Amygdala (tissue), 56 donors: ENCODE measurements at regions not wholly inside any gene's neighbourhood (a gene's known extent, or its start where the extent isn't known, plus 50 kb on each side); places are given as distances from the start of the nearest gene placed in this dataset.
"Not testable (repeated sequence)": the region's sequence is repeated elsewhere in the genome, so short reads cannot be mapped to it uniquely, and the experiment has no call there.

Source experiments
- DNase-seq, 56 donors: peaks; one replicate each; lab custom pipeline; 2025; lab: John Stamatoyannopoulos, UW

DNA sequence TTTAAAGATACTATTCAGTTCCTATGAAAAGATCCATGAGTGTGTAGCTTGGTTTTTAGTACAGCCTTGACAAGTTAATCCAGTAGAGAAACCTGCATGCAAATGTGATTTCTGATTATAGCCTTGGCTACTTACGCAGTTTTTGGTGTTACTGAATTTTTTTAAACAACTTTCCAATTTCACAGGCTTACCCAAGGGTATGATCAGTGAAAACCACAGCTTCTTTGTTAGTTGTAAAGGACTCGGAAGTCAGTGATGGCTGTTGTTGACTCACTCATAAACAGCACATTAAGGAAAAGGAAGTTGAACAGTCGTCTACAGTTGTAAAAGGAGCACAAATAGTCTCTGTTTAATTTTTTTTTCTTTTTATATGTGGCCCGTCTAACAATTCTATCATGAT lies 924.6 kb upstream of the ADAMTS5 start:
- DNase-seq: not testable (repeated sequence)

DNA sequence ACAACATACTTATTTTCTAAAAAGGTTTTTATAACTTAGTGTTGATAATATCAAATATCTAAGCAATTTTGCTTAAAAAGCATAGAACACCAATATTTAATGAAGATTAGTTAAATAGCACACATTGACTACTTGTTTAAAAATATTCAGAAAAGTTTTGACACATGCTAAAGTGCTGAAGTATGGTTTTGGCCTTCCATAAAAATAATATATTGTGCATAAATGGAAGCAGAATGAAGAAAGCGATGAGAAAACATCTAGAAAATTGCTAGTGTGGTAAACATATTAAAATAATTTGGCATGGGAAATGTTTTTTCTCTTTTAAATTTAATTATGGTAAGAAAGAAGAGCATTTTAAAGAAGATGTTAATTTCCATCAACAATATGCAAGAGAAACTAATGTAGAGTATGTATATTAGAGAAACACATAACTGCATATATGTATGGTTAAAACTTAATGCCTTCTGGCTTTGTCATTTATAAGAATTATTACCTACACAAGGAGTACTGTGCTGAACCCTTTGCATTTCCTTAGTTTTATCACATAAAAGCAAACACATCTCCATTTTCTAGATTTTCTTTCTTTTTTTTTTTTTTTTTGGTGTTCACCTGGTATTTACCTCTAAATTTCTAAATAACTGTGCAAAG lies 921.0 kb upstream of the ADAMTS5 start:
- not testable (repeated sequence) for DNase-seq

DNA sequence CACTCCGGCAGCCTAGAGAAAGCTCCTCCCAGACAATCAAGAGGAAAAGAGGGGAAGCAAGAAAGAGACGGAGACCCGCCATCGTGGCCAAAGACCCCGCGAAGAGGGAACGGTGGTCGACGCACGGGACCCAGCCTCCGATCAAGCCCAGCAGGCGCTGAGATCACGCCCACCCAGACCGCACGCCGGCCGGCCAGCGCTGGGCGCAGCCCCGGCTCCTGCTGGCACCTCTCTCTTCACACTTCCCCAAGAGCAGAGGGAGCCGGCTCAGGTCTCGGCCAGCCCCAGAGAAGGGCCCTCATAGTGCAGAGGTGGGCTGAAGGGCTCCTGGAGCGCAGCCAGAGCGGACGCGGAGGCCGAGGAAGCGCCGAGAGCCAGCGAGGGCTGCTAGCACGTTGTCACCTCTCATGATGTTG lies 918.4 kb upstream of the ADAMTS5 start:
- no peak for DNase-seq

DNA sequence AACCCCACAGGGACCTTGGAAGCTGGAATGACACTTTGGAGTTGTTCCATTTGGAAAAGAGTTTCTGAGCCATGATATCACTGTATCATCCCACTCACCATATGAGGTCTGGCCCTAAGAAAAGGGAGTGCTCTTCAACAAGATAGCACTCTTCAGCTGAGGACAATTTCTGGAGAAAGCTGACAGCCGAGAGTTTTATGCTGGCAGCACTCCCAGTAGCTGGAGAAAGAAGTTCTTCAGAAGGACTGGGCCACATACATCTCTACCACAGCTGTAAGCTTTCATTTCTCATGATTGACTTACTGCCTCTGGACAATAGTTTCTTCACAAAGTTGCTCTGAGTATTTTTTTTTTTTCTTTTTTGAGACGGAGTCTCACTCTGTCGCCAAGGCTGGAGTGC lies 914.4 kb upstream of the ADAMTS5 start:
- not testable (repeated sequence) for DNase-seq

DNA sequence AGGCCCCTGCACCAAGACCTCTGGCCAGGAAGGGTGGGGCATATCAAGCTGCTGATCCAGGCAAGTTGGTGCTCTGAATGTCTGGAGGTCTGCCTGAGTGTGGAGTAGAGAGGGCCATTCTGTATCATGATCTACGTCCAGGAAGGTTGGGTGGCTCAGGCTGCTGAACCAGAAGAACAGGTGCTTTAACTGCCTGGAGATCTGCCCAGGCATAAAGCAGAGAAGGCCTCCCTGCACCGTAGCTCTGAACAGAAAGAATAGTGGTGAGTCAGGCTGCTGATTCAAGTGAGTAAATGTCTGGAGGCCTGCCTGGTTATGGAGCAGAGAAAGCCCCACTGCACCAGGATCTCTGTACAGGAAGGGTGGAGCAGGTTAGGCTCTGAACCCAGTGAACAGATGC lies 905.5 kb upstream of the ADAMTS5 start:
- DNase-seq: not testable (repeated sequence)

DNA sequence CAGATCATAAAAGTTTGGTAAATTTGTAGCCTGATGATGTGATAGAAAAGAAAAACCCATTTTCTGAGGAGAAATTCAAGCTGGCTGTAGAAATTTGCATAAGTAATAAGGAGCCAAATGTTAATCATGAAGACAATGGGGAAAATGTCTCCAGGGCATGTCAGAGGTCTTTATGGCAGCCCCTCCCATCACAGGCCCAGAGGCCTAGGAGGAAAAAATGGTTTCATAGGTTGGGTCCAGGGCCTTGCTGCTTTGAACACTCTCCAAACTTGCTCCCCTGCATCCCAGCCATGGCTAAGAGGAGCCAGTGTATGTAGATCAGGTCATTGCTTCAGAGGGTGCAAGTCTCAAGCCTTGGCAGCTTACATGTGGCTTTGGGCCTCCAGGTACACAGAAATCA lies 903.9 kb upstream of the ADAMTS5 start:
- not testable (repeated sequence) for DNase-seq

DNA sequence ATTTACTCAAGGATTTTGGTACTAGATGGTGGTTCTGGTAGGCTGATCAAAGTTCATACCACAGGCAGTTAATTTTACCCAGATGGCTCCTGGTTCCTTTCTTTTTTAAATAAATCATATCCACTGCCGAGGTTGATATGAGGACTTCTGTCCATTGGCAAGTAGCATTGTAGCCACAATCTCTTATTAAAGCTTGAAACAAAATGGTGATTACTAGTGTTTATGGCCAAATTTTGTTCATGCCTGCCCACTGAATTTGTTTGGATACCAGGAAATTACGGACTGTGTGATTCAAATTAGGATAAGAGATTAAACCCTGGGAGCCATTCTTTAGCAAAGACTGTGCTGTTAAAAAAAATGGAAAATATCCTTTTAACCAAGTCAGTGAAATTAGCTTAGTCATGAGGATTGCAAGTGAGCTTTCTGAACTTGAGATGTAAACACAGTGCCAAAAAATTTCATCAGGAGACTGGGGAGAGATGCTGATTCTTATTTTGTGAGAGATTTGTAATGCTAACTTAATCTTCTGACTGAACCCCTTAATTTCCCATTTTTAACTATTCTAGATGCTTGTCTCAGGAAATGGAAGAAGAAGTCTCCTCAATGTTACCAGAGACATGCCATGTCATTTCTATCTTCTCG lies 893.5 kb upstream of the ADAMTS5 start:
- not testable (repeated sequence) for DNase-seq

DNA sequence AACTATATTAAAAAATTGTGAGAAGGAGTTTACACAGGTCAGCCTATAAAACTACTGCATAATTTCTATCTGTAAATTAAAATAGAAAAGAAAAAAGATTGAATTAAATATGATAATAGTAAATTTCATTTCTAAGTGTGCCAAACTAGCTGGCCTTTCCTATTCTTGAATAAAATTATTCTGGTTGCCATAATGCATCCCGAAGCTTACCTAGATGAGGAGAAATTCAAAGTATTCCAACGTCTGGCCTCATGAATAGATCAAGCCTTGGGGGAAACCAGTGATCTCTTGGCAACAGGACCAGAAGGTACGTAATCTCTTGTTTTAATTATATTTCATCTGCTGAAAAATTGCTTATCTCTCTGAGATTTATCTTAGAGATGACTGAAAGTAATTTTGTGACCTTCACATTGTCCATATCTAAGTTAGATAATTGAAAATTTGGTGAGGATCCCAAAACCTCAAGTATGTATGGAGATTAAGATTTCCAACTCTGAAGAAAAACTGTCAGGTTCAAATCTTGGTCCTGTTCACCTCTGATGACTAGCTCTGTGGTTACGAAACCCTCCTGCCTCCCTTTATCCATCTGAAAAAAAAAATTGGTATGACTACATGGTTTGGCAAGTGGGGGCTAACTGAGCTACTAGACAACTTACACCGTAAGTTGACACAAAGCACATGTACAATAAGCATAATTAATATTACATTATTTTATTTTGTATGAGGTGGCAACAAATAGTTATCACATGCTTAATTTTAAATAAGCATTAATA lies 891.4 kb upstream of the ADAMTS5 start:
- DNase-seq: not testable (repeated sequence)

DNA sequence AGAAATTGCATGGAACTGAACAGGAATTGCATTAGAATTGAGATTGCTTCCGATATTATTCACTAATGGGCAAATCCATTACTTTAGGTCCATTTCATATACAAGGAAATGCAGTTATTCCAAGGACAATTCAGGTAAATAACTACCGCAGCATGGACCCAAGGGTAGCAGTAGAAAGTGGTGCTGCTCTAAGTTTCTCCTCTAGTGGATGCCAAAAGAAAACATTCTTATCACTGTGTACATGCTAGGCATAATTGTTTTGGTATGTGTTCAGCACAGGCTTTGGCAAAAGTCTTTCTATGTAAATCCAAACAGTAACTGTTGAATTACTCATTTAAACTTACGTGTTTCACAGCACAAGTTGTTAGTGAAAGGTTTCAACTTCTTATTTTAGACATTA lies 890.1 kb upstream of the ADAMTS5 start:
- not testable (repeated sequence) for DNase-seq

DNA sequence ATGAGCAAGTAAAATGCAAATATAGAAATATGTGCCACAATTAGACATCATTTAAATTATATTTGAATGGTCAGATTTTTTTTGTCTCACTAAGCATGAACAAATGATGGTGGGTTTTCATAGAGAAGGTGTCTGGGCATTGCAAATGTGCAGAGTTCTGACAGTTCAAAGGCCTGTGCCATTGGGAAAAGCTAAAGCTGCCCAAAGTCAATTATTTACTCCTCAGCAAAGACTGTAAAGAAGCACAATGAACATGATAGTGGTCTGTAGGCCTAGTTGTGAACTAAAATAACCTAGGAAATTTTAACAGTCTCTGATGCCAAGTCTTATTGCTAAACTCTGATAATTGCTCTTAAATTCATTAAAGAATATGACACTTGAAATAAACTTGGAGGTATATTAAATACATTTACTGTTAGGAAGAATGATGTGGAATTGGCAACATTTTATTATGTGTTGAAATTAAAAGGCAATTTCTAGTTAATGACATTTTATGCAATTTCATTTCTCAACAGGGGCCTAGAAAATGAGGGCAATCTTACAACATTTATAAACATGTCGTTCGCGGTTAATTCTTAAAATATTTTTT lies 874.3 kb upstream of the ADAMTS5 start:
- no peak for DNase-seq

DNA sequence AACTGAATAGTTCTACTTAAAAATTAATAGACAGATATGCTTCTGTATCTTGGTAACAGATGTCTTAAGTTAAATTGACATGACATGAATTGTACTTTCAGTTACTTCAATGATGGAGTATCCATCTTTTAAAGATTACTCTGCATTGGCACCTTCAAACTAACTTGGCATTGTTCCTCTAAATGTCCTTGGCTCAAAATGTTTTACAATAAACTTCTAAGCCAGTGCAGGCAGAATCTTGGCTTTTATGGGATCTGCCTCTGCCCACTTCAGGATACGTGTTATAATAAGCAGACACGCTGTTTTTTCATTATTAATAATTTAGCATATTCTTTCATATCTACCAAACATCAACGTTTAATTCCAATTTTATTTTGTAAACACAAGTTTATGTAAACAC lies 873.4 kb upstream of the ADAMTS5 start:
- no peak for DNase-seq

DNA sequence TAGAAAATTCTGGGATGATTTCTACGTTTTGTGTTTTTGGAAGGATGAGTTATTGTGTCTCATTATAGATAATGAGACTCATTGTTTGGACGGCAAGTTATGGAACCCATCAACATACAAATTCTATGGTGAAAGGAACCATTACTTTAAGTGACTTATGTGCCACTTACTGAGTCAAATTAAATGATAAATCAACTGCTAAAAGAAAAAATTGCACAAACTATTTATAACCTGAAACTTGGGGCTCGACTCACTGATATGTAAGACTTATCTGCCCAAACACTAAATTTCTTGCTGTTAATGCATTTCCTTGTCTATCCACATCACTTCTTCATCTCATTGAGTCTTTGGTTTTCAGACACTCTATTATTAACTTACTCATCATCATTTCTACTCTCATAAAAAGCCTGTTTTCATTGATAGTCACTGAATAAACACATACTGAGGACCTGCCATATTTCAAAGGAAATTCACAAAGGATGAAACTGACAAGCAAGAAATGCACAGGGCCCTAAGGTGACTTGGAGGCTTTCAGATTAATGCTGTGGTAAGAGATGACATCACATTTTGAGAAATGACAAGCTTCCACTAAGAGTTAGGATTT lies 872.7 kb upstream of the ADAMTS5 start:
- no peak for DNase-seq

DNA sequence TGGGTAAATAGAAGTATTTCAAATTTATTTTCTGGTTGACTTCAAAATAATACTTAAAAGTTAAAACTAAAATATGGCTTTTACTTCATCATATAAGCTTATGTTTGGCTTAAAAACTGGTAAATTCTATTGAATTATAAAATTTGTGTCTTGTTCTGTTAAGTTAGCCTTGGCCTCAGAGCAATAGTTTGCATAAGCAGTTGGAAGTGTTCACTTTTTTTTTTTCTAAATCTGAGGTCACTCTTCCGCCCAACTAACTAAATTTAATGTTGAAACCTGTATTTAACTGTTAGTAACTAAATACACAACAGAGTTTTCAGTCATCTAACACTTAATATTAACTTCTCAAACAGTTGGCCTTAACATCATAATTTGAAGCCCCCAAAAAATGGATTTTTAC lies 871.7 kb upstream of the ADAMTS5 start:
- DNase-seq: no peak

DNA sequence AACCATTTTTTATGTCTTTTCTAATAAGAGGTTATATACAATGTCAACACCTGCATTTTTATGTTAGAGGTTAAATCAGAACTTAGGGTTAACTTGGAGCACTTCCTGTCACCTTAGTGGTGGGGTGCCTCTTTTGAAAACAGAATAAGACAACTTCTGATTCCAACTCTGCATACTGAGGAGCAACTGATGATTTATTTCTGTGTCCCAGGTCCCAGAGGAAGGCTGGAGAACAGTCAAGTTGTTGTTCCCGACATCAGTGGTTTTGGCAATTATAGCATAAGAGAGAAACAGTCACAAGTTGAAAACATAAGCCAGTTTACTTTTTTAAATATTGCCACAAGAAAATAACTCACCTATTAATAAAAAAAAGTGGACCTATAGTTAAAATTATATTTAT lies 871.0 kb upstream of the ADAMTS5 start:
- DNase-seq: no peak

DNA sequence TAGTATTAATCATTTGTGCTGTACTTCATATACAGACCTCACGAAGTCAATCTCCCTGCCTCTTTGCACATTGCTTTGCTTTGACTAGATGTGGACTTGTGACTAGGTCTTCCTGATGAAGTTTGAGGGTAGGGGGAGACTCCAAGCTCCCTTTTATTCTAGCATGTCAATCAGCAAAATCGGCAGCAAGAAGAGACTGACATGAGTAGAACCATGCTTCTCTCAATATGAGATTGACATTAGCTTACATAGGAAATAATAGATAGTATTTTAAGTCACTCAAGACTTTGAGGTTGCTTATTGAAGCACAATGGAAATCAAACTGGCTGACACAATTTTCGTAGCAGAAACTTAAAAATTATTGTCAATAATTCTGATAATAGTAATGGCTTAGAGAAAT lies 866.4 kb upstream of the ADAMTS5 start:
- no peak for DNase-seq

DNA sequence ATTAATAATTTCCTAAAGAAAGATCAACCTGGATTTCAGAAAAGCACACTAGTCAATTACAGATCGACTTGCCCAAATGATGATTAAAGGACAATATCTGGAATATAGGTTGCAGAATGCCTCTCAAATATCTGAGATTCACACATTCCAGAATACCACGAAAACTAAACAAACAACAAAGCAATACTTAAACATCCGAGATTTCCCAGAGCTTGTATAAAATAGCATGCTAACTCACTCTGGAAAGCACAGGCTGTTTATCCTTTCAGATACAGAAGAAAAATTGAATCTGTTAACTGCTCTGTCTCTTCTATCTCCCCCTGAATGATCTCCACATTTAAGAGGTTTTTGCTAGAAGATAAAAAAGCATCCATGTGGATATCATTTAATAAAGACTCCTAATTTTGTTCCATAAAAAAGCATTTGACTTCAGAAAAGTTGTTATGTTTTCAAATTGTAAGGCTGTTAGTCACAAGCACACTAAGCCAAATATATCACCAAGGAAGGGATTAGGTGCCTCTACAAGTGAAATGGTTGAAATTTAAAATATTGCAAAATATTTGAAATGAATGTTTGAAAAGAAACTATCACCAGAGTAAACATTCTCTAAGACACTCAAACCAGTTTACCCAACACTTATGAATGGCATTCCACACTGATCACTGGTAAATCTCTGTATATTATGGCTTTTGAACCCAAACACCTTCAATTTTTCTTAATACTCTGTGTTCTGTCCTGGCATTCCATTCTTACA lies 865.1 kb upstream of the ADAMTS5 start:
- DNase-seq: no peak

DNA sequence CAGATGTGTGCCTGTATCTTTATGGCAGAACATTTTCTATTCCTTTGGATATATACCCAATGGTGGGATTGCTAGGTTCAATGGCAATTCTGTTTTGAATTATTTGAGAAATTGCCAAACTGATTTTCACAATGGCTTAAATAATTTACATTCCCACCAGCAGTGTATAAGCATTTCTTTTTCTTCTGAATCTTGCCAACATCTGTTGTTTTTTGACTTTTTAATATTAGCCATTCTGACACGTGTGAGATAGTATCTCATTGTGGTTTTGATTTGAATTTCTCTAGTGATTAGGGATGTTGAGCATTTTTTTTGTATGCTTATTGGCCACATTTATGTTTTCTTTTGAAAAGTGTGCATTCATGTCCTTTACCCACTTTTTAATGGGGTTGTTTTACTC lies 864.3 kb upstream of the ADAMTS5 start:
- DNase-seq: no peak

DNA sequence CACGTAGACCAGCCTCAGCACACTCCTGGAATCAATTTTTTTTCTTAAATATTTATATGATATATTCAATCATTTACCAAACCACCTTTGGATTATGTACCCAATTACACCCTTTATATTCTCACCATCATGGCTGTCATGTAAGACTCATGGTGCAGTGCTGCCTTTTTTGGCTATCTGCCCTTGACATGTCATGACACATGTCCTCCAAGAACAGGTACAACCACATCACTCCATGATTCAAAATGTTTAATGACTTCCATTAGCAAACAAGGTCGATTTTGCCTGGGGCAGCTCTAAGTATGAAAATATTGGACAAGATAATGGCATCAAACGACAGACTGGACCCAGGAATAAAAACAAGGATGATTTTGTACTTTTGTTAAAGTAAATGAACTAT lies 861.1 kb upstream of the ADAMTS5 start:
- DNase-seq: no peak

DNA sequence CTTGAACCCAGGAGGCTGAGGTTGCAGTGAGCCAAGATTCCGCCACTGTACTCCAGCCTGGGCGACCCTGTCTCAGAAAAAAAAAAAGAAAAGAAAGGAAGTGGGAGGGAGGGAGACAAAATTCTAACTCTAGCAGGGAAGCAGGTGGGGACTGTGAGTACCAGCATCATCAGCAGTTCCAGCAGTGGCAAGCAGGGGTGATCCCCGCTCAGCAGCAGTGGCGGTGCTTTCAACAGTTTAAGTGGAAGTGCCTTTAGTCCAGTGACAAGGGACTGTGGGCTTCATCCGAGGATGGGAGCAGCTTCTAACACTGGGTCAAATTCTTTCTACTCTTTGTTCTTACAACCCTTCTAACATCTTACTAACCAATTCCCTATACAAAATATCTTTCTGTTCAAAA lies 858.1 kb upstream of the ADAMTS5 start:
- DNase-seq: no peak

DNA sequence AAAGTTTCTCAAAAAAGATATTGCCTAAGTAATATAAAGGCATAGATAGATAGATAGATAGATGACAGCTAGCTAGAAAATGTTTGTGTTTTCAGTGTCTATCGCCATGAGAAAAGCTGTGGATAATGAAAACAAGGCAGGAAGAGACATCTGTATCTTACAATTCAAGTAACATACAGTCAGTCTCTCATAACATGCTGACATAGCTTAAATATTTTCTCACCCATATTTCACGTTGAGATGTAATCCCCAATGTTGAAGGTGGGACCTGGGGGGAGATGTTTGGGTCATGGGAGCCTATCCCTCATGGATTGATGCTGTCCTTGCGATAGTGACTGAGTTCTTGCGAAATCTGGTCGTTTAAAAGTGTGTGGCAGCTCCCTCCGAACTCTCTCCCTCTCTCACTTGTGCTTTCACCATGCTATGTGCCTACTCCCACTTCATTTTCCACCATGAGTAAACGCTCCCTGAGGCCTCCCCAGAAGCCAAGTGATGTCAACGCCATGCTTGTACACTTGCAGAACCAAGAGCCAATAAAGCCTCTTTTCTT lies 856.8 kb upstream of the ADAMTS5 start:
- no peak for DNase-seq
